SK-N-SH treated with all-trans-retinoic acid at 6 μM for 48 hours (cell line): ENCODE measurements at regions not wholly inside any gene's neighbourhood (a gene's known extent, or its start where the extent isn't known, plus 50 kb on each side); places are given as distances from the start of the nearest gene placed in this dataset.

Experiments
- ARNTL ChIP-seq: fragments of 450-650 bp; formaldehyde crosslinking; IDR thresholded peaks from 2 replicates; pipeline ENCODE4 v1.5.0; 2020; ENCODE audit warnings: low read depth, mild to moderate bottlenecking, moderate library complexity, borderline replicate concordance
- RARB ChIP-seq: fragments of 250-450 bp; sonication (Bioruptor Pico); IDR thresholded peaks from 2 replicates; pipeline ENCODE4 v1.8.0; 2021; ENCODE audit warnings: mild to moderate bottlenecking, moderate library complexity
- TOX ChIP-seq: fragments of 250-450 bp; sonication (Bioruptor Pico); IDR thresholded peaks from 2 replicates; pipeline ENCODE4 v1.8.0; 2021; ENCODE audit warnings: mild to moderate bottlenecking, moderate library complexity, borderline replicate concordance
- TSHZ2 ChIP-seq: fragments of 250-450 bp; sonication (Bioruptor Pico); IDR thresholded peaks from 2 replicates; pipeline ENCODE4 v1.5.0; 2020; ENCODE audit warnings: mild to moderate bottlenecking, moderate library complexity
- ZFP3 ChIP-seq: fragments of 250-450 bp; sonication (Bioruptor Pico); IDR thresholded peaks from 2 replicates; pipeline ENCODE4 v1.5.0; 2020; ENCODE audit warnings: mild to moderate bottlenecking, moderate library complexity
- ZFP30 ChIP-seq: fragments of 450-650 bp; formaldehyde crosslinking; IDR thresholded peaks from 2 replicates; pipeline ENCODE4 v1.5.0; 2022; ENCODE audit warnings: mild to moderate bottlenecking, moderate library complexity
- ZNF70 ChIP-seq: fragments of 450-650 bp; formaldehyde crosslinking; IDR thresholded peaks from 2 replicates; pipeline ENCODE4 v1.5.0; 2020; ENCODE audit warnings: mild to moderate bottlenecking, moderate library complexity
- ZNF8 ChIP-seq: fragments of 450-650 bp; formaldehyde crosslinking; IDR thresholded peaks from 2 replicates; pipeline ENCODE4 v1.5.0; 2020; ENCODE audit warnings: mild to moderate bottlenecking, moderate library complexity
- TF ChIP-seq, protein P1 (sequence below): fragments of 250-450 bp; sonication (Bioruptor Pico); IDR thresholded peaks from 2 replicates; pipeline ENCODE4 v1.5.1; 2021; ENCODE audit warnings: mild to moderate bottlenecking, moderate library complexity
- TF ChIP-seq, protein P2 (sequence below): fragments of 250-450 bp; sonication (Bioruptor Pico); IDR thresholded peaks from 2 replicates; pipeline ENCODE4 v1.8.0; 2020; ENCODE audit warnings: mild to moderate bottlenecking, moderate library complexity, borderline replicate concordance
- TF ChIP-seq, protein P3 (sequence below): fragments of 250-450 bp; sonication (Bioruptor Pico); IDR thresholded peaks from 2 replicates; pipeline ENCODE4 v1.5.1; 2020; ENCODE audit warnings: low read depth, mild to moderate bottlenecking, moderate library complexity

DNA sequence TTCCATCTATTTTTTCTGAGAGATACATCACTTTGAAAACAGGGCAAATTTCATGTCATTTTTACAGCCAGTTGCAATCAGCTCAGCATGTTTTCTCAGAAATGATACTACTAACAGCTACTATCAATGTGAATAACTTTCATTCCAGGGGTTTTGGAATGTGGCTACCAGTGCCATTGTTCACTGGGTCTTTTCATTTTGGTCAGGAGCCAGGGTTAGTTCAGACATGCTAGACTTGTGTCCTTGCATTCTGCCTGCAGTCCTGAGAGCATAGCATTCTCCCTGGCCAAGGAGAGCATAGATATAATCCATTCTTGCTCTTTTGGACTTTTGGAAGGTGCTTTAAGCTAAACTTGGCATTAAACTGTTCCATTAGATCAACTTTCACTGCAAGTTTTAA lies 160.9 kb upstream of the NEBL start:
- TF ChIP-seq RARB (CRISPR knock-in tag): no peak
- no peak for TF ChIP-seq ARNTL
- TF ChIP-seq TSHZ2: no peak
- TF ChIP-seq, protein P1, sequence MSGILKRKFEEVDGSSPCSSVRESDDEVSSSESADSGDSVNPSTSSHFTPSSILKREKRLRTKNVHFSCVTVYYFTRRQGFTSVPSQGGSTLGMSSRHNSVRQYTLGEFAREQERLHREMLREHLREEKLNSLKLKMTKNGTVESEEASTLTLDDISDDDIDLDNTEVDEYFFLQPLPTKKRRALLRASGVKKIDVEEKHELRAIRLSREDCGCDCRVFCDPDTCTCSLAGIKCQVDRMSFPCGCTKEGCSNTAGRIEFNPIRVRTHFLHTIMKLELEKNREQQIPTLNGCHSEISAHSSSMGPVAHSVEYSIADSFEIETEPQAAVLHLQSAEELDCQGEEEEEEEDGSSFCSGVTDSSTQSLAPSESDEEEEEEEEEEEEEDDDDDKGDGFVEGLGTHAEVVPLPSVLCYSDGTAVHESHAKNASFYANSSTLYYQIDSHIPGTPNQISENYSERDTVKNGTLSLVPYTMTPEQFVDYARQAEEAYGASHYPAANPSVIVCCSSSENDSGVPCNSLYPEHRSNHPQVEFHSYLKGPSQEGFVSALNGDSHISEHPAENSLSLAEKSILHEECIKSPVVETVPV (CRISPR knock-in tag): no peak
- no peak for TF ChIP-seq ZNF8 (CRISPR knock-in tag)
- TF ChIP-seq ZFP3 (CRISPR knock-in tag): no peak
- TF ChIP-seq ZNF70 (CRISPR knock-in tag): no peak
- TF ChIP-seq, protein P2, sequence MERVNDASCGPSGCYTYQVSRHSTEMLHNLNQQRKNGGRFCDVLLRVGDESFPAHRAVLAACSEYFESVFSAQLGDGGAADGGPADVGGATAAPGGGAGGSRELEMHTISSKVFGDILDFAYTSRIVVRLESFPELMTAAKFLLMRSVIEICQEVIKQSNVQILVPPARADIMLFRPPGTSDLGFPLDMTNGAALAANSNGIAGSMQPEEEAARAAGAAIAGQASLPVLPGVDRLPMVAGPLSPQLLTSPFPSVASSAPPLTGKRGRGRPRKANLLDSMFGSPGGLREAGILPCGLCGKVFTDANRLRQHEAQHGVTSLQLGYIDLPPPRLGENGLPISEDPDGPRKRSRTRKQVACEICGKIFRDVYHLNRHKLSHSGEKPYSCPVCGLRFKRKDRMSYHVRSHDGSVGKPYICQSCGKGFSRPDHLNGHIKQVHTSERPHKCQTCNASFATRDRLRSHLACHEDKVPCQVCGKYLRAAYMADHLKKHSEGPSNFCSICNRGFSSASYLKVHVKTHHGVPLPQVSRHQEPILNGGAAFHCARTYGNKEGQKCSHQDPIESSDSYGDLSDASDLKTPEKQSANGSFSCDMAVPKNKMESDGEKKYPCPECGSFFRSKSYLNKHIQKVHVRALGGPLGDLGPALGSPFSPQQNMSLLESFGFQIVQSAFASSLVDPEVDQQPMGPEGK (CRISPR knock-in tag): no peak
- no peak for TF ChIP-seq TOX (CRISPR knock-in tag)
- TF ChIP-seq ZFP30 (CRISPR knock-in tag): no peak
- TF ChIP-seq, protein P3, sequence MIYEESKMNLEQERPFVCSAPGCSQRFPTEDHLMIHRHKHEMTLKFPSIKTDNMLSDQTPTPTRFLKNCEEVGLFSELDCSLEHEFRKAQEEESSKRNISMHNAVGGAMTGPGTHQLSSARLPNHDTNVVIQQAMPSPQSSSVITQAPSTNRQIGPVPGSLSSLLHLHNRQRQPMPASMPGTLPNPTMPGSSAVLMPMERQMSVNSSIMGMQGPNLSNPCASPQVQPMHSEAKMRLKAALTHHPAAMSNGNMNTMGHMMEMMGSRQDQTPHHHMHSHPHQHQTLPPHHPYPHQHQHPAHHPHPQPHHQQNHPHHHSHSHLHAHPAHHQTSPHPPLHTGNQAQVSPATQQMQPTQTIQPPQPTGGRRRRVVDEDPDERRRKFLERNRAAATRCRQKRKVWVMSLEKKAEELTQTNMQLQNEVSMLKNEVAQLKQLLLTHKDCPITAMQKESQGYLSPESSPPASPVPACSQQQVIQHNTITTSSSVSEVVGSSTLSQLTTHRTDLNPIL (CRISPR knock-in tag): no peak
